NCI-H2227 (cell line): ENCODE measurements at regions not wholly inside any gene's neighbourhood (a gene's known extent, or its start where the extent isn't known, plus 50 kb on each side); places are given as distances from the start of the nearest gene placed in this dataset.

Source experiments
- DNase-seq: peaks from one replicate; lab custom pipeline; 2025; ENCODE audit not compliant: unreplicated experiment; lab: John Stamatoyannopoulos, UW

DNA sequence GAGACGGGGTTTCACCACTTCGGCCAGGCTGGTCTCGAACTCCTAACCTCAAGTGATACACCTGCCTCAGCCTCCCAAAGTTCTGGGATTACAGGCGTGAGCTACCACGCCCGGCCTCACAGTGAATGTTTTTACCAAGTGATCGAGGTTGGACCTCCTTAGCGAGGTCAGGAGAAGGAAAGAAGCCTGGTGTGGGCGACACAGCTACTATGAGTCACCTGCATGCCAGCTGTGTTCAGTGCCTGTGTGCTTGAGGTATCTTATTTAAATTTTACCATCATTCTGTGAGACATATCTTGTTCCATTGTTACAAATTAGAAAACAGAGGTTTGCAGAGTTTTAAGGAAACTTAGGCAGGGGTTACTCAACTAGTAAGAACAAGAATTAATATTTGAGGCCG lies 174.8 kb upstream of the DYNLRB2 start:
- DNase-seq, result no peak

GRCh38 chr16:80362816-80363215 lies 178.0 kb upstream of the DYNLRB2 start:
- DNase-seq, result no peak

- DNase-seq, result no peak
These were observed 184.4 kb upstream of the DYNLRB2 start for GRCh38 chr16:80356365-80356764.

DNA sequence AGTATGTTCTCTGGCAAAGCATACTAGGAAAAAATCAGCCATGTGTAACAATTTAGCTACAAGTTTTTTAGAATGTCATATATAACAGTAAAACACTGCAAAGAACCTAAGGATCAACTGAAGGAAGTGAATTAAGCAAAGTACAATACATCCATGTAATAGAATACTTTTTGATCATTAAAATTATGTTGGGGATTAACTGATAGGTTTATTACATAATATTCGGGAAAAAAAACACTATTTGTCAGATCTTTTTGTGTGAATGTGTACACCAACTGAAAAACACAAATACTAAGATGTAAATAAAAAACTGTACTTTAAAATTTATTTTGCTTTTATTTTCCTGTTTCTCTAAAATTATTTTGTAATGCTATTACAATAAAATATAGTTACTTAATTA lies 185.5 kb upstream of the DYNLRB2 start:
- no peak for DNase-seq

- DNase-seq, result no peak
These were observed 190.7 kb upstream of the DYNLRB2 start for GRCh38 chr16:80350061-80350460.

DNA sequence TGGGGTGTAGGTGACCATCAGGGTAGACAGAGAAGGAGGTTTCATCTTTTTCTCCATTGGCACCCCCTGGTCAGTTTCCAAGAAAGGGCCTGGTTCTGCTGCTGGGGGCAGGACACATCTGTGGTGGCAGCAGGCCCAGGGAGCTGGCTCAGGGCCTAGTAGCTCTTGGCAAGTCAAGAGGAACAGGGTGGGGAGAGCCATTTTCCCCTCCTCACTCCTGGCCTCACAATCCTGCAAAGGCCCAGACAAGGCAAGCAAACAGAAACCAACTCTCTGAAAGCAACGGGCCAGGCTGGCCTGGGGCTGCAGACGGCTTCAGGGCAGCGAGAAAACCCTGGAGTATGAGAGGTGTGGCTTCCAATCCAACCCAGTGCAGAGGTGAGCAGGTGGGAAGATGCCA lies 192.9 kb upstream of the DYNLRB2 start:
- DNase-seq, result no peak

GRCh38 chr16:80347002-80347401 lies 193.8 kb upstream of the DYNLRB2 start:
- no peak for DNase-seq

DNA sequence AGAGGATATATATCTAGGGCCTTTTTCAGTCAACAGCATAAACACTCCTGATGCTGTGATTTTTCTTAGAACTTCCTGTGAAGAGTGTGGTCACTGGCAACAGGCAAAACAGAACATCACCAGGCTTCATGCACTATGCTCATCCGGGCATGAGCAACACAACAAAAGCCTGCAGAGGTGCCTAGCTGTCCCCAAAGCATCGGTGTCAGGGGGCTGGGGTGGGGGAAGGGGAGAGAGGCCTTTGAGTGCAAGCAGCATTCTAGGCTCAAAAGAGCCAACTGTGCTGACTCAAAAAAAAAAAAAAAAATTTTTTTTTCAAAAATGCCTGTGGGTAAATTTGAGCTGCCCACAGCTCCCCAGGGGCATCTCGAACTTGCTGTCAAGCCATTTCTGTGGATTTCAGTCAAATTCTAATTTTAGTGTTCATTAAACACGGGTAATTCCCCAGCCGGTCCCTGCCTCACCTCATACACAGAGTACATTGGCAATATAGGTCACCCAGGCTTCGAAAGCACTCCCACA lies 194.6 kb upstream of the DYNLRB2 start:
- DNase-seq, result no peak

DNA sequence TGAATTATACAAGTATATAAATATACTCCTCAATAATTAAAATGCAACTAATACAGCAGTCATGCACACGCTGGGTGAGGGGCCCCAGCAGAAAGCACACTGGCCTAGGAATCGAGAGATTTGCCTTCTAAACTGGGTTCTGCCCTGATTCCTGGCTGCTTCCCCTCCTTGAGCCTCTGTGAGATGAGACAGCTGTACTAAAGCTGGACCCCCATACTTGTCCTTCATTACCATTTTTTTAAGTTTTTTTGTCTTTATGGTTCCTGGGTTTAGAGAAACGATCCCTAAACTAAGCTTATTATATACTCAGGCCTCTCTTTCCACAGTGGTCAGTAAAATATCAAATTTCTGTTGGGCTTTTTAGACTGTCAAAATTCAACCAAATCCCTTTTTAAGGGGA lies 195.1 kb upstream of the DYNLRB2 start:
- DNase-seq, result no peak

- DNase-seq, result no peak
These were observed 196.2 kb upstream of the DYNLRB2 start for GRCh38 chr16:80344570-80344969.

- DNase-seq, result no peak
These were observed 199.5 kb upstream of the DYNLRB2 start for GRCh38 chr16:80341263-80341662.

GRCh38 chr16:80337786-80338185 lies 203.0 kb upstream of the DYNLRB2 start:
- no peak for DNase-seq

GRCh38 chr16:80330803-80331202 lies 210.0 kb upstream of the DYNLRB2 start:
- no peak for DNase-seq

- no peak for DNase-seq
These were observed 210.6 kb upstream of the DYNLRB2 start for GRCh38 chr16:80330150-80330549.

DNA sequence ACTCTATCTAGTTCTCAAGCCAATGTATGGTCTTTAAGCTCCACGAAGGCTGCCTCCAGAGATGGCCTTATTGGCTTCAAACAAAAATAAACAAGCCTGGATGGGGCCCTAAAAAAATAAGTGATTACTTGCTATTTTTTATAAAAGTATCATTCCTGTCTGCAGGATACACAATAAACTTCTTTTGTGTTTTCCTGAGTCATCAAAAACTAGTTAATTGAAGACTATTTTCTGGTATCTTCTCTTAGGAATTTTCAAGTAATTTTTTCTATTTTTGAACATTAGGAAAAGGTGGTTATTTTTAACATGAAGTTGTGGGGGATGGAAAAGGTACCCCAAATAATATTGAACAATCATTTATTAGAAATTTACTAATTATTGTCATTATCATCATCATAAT lies 213.1 kb upstream of the DYNLRB2 start:
- DNase-seq, result no peak

DNA sequence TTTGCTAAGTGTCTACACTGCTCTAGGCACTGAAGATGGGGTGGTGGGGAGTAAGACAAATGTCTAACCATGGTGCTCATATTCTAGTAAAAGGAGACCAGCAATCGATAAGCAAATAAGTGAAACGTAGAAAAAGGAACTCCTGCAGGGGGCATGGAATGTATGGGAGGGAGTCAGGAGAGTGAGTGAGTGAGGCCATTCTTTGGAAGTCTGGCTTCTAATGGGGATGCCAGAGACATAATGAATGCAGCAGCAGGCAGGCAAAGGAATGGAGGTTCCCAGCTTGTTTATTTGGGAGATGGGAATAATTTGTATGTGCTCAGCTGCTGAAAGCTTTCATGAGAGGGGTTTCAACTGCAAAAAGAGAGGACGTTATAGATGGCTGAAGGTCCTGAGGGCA lies 216.4 kb upstream of the DYNLRB2 start:
- DNase-seq, result no peak

GRCh38 chr16:80323808-80324195 lies 217.0 kb upstream of the DYNLRB2 start:
- no peak for DNase-seq

DNA sequence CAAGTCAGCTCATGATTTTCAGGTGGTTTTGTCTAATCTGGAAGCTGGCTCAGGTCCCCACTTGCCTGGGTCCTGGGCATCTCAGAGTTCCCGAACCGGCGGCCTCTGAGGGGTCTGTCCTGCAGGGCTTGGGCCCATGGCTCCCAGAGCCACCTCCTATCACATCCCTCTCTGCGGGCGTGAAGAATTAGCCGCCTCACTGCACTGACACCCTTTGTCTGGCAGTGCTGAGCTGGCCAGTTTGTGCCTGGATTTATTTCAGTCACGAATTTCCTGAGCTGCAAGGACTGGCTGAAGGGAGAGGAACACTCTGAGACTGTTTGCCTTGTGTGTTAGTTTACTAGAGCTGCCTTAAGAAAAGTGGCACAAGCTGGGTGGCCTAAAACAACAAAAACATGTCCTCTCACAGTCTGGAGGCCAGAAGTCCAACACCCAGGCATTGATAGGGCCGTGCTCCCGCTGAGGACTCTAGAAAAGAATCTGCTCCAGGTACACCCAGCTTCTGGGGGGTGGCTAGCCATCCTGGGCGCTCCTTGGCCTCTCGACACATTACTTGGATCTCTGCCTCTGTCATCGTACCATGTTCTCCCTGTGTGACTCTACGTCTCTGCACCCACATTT lies 217.5 kb upstream of the DYNLRB2 start:
- DNase-seq, result no peak

DNA sequence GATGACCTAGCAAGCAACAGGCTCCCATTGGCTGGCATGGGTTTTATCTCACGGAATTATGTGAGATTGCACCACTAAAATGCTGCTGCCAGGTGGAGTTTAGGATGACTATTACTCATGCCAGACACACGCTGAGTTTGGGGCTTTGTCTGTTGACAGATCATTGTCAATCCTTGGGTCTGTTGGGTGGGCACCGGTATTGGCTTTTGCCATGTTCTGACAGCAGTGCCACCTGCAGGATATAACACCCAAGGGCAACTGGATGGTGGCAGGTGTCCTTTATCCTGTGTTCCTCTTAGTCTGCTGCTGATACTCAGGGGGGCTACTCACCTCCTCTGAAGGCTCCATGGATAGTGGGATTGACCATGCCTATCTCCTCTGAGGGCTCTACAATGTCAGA lies 221.6 kb upstream of the DYNLRB2 start:
- no peak for DNase-seq

DNA sequence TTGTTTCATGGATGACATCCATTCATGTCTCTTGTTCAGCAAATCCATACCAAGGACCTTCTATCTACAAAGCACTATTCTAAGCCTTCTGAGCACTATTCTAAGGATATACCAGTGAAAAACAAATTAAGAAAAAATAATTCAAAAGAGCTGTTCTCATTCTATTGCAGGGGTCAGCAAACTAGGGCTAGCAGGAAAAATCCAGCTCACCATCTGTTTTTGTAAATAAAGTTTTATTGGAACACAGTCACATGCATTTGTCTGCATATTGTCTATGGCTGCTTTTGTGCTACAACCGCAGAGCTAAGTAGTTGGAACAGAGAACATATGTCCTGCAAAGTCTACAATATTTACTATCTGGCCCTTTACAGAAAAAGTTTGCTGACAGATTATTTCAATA lies 222.7 kb upstream of the DYNLRB2 start:
- no peak for DNase-seq

DNA sequence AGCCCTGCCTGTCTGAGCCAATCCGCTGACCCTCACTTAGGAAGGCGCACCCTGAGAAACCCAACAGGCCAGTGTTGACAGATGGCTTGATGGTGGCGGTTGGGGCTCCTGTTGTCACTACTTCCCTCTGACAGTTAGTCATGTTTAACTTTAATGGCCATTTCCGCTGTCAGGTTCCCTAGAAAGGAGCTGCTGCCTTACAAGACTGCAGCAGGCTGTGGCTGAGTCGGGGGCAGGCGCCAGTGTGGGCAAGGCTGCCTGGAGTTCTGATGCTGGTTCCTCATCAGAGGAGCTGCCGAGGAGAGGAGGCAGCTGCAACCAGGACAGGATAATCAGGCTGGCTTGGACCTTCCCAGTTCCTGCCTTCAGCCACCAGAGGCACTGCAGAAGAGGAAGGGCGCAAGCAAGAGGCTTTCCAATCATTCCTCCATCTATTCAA lies 223.2 kb upstream of the DYNLRB2 start:
- no peak for DNase-seq

- DNase-seq, result no peak
These were observed 223.7 kb upstream of the DYNLRB2 start for GRCh38 chr16:80317116-80317515.

DNA sequence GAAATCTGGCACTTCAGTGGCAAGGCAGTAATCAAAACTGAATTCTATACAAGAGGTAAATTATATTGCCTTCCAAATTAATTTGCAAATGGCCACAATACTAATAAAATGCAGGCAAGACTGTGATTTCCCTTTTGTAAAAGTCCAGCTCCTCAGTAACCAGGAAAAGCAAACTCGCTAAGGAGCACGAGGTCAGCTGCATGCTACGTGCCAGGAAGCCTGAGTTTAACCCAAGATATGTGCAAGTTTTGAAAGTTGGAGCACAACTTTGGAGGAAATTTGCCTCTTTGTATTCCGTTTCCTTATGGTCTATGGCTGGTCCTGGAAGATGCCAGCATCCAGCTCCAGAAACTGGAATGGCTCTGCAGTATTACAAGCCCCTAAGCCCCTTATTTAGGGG lies 226.8 kb upstream of the DYNLRB2 start:
- DNase-seq, result no peak
